ENCODE measurements at regions not wholly inside any gene's neighbourhood (a gene's known extent, or its start where the extent isn't known, plus 50 kb on each side); places are given as distances from the start of the nearest gene placed in this dataset.

- no peak for TF ChIP-seq CTCF (IDR thresholded peaks at IDR 0.05)
- DNase-seq (ENCODE audit: low spot score), result no peak
- H3K36me3 Mint-ChIP-seq (ENCODE audit: low read depth), result no peaks in the 10 kb centered on the region
- H3K4me3 Mint-ChIP-seq (ENCODE audit: unreplicated experiment), result no peak overlapping the region
- no peak overlapping the region for H3K27ac Mint-ChIP-seq (ENCODE audit: unreplicated experiment)
- H3K9me3 Mint-ChIP-seq (ENCODE audit: low read depth), result no peaks in the 10 kb centered on the region
- peaks cover 6% of the 10 kb centered on the region for H3K27me3 Mint-ChIP-seq (ENCODE audit: low read depth)
- H3K4me1 Mint-ChIP-seq (ENCODE audit: low read depth), result no peaks in the 10 kb centered on the region
Observed at GRCh38 chr4:140213116-140213515, 59.1 kb upstream of the MAML3 start.

GRCh38 chr4:140212646-140213045, 58.7 kb upstream of the MAML3 start:
- no peaks in the 10 kb centered on the region for H3K36me3 Mint-ChIP-seq (ENCODE audit: low read depth)
- H3K27ac Mint-ChIP-seq (ENCODE audit: unreplicated experiment), result no peak overlapping the region
- DNase-seq (ENCODE audit: low spot score), result no peak
- H3K27me3 Mint-ChIP-seq (ENCODE audit: low read depth), result peaks cover 9% of the 10 kb centered on the region
- no peaks in the 10 kb centered on the region for H3K4me1 Mint-ChIP-seq (ENCODE audit: low read depth)
- peaks cover 2% of the 10 kb centered on the region for H3K9me3 Mint-ChIP-seq (ENCODE audit: low read depth)
- H3K4me3 Mint-ChIP-seq (ENCODE audit: unreplicated experiment), result no peak overlapping the region
- TF ChIP-seq CTCF (IDR thresholded peaks at IDR 0.05), result no peak

GRCh38 chr4:140212194-140212593, 58.2 kb upstream of the MAML3 start:
- H3K4me3 Mint-ChIP-seq (ENCODE audit: unreplicated experiment), result no peak overlapping the region
- no peak overlapping the region for H3K27ac Mint-ChIP-seq (ENCODE audit: unreplicated experiment)
- H3K27me3 Mint-ChIP-seq (ENCODE audit: low read depth), result peaks cover 12% of the 10 kb centered on the region
- no peak for DNase-seq (ENCODE audit: low spot score)
- peaks cover 6% of the 10 kb centered on the region for H3K9me3 Mint-ChIP-seq (ENCODE audit: low read depth)
- H3K36me3 Mint-ChIP-seq (ENCODE audit: low read depth), result no peaks in the 10 kb centered on the region
- no peaks in the 10 kb centered on the region for H3K4me1 Mint-ChIP-seq (ENCODE audit: low read depth)
- no peak for TF ChIP-seq CTCF (IDR thresholded peaks at IDR 0.05)

GRCh38 chr4:140211693-140212092, 57.7 kb upstream of the MAML3 start:
- Mint-ChIP-seq H3K9me3 (ENCODE audit: low read depth) (peaks cover 6% of the 10 kb centered on the region), H3K27ac (ENCODE audit: unreplicated experiment) (no peak overlapping the region), H3K4me1 (ENCODE audit: low read depth) (no peaks in the 10 kb centered on the region), H3K4me3 (ENCODE audit: unreplicated experiment) (no peak overlapping the region), H3K27me3 (ENCODE audit: low read depth) (peaks cover 12% of the 10 kb centered on the region), H3K36me3 (ENCODE audit: low read depth) (no peaks in the 10 kb centered on the region)
- no peak for DNase-seq (ENCODE audit: low spot score)
- TF ChIP-seq CTCF (IDR thresholded peaks at IDR 0.05), result no peak

GRCh38 chr4:140211161-140211560, 57.2 kb upstream of the MAML3 start:
- Mint-ChIP-seq H3K4me1 (ENCODE audit: low read depth) (no peaks in the 10 kb centered on the region), H3K27ac (ENCODE audit: unreplicated experiment) (no peak overlapping the region), H3K4me3 (ENCODE audit: unreplicated experiment) (no peak overlapping the region), H3K9me3 (ENCODE audit: low read depth) (peaks cover 6% of the 10 kb centered on the region), H3K27me3 (ENCODE audit: low read depth) (peaks cover 12% of the 10 kb centered on the region), H3K36me3 (ENCODE audit: low read depth) (no peaks in the 10 kb centered on the region)
- no peak for DNase-seq (ENCODE audit: low spot score)
- no peak for TF ChIP-seq CTCF (IDR thresholded peaks at IDR 0.05)
